Activated naive CD8-positive, alpha-beta T cell treated with anti-CD3 and anti-CD28 coated beads for 36 hours (primary cell): ENCODE measurements at regions not wholly inside any gene's neighbourhood (a gene's known extent, or its start where the extent isn't known, plus 50 kb on each side); places are given as distances from the start of the nearest gene placed in this dataset.
"Not testable (repeated sequence)": the region's sequence is repeated elsewhere in the genome, so short reads cannot be mapped to it uniquely, and the experiment has no call there.

Source experiments
- DNase-seq: peaks from one replicate; pipeline ENCODE4 v3.0.0; 2021
- H3K27ac Mint-ChIP-seq: one replicate; pipeline ENCODE4 v1.8.0; 2022; ENCODE audit warnings: mild to moderate bottlenecking, moderate library complexity, mixed read lengths
- H3K27me3 Mint-ChIP-seq: one replicate; pipeline ENCODE4 v1.8.0; 2022; ENCODE audit warnings: mild to moderate bottlenecking, mixed read lengths
- H3K36me3 Mint-ChIP-seq: one replicate; pipeline ENCODE4 v1.8.0; 2021; ENCODE audit warnings: mild to moderate bottlenecking, mixed read lengths
- H3K4me1 Mint-ChIP-seq: one replicate; pipeline ENCODE4 v1.8.0; 2021; ENCODE audit warnings: mixed read lengths
- H3K4me3 Mint-ChIP-seq: one replicate; pipeline ENCODE4 v1.8.0; 2022; ENCODE audit warnings: mild to moderate bottlenecking, moderate library complexity, mixed read lengths
- H3K9me3 Mint-ChIP-seq: one replicate; pipeline ENCODE4 v1.8.0; 2022; ENCODE audit warnings: mixed read lengths

- Mint-ChIP-seq H3K27me3 (no peaks in the 10 kb centered on the region), H3K36me3 (no peaks in the 10 kb centered on the region), H3K4me1 (no peaks in the 10 kb centered on the region), H3K9me3 (peaks cover 4% of the 10 kb centered on the region), H3K27ac (no peak overlapping the region), H3K4me3 (no peak overlapping the region)
- DNase-seq, result no peak
Observed at GRCh38 chr7:109622320-109622719, 1052.6 kb downstream of the DNAJB9 start.

GRCh38 chr7:109632890-109633289 is 1063.2 kb downstream of the DNAJB9 start:
- H3K36me3 Mint-ChIP-seq, H3K4me3 Mint-ChIP-seq, H3K27me3 Mint-ChIP-seq, H3K27ac Mint-ChIP-seq, DNase-seq, H3K4me1 Mint-ChIP-seq: not testable (repeated sequence)
- peaks cover 10% of the 10 kb centered on the region for H3K9me3 Mint-ChIP-seq

GRCh38 chr7:109635374-109635773 is 1065.7 kb downstream of the DNAJB9 start:
- Mint-ChIP-seq H3K4me1 (no peaks in the 10 kb centered on the region), H3K27me3 (no peaks in the 10 kb centered on the region), H3K27ac (no peak overlapping the region), H3K4me3 (no peak overlapping the region), H3K36me3 (no peaks in the 10 kb centered on the region), H3K9me3 (peaks cover 10% of the 10 kb centered on the region)
- no peak for DNase-seq

GRCh38 chr7:109637428-109637990 is 1067.8 kb downstream of the DNAJB9 start:
- Mint-ChIP-seq H3K4me3 (no peak overlapping the region), H3K4me1 (no peaks in the 10 kb centered on the region), H3K36me3 (no peaks in the 10 kb centered on the region), H3K27me3 (no peaks in the 10 kb centered on the region), H3K9me3 (peaks cover 6% of the 10 kb centered on the region), H3K27ac (no peak overlapping the region)
- no peak for DNase-seq

- no peaks in the 10 kb centered on the region for H3K9me3 Mint-ChIP-seq
- H3K4me3 Mint-ChIP-seq, result no peak overlapping the region
- H3K27me3 Mint-ChIP-seq, result no peaks in the 10 kb centered on the region
- DNase-seq, result no peak
- H3K4me1 Mint-ChIP-seq, result no peaks in the 10 kb centered on the region
- no peak overlapping the region for H3K27ac Mint-ChIP-seq
- H3K36me3 Mint-ChIP-seq, result no peaks in the 10 kb centered on the region
Observed at GRCh38 chr7:109638321-109638720, 1068.6 kb downstream of the DNAJB9 start.

- no peaks in the 10 kb centered on the region for H3K4me1 Mint-ChIP-seq
- no peaks in the 10 kb centered on the region for H3K36me3 Mint-ChIP-seq
- H3K27me3 Mint-ChIP-seq, result no peaks in the 10 kb centered on the region
- no peak overlapping the region for H3K4me3 Mint-ChIP-seq
- DNase-seq, result no peak
- H3K9me3 Mint-ChIP-seq, result no peaks in the 10 kb centered on the region
- H3K27ac Mint-ChIP-seq, result no peak overlapping the region
Observed at GRCh38 chr7:109639561-109639960, 1069.9 kb downstream of the DNAJB9 start.

GRCh38 chr7:109641445-109641844 is 1071.8 kb downstream of the DNAJB9 start:
- Mint-ChIP-seq H3K36me3 (no peaks in the 10 kb centered on the region), H3K4me1 (no peaks in the 10 kb centered on the region), H3K4me3 (no peak overlapping the region), H3K9me3 (peaks cover 1% of the 10 kb centered on the region), H3K27me3 (no peaks in the 10 kb centered on the region), H3K27ac (no peak overlapping the region)
- DNase-seq, result no peak

GRCh38 chr7:109646124-109646523 is 1076.5 kb downstream of the DNAJB9 start:
- no peak for DNase-seq
- Mint-ChIP-seq H3K4me1 (no peaks in the 10 kb centered on the region), H3K4me3 (no peak overlapping the region), H3K27ac (no peak overlapping the region), H3K27me3 (no peaks in the 10 kb centered on the region), H3K36me3 (no peaks in the 10 kb centered on the region), H3K9me3 (peaks cover 1% of the 10 kb centered on the region)

GRCh38 chr7:109646594-109646993 is 1076.9 kb downstream of the DNAJB9 start:
- H3K27me3 Mint-ChIP-seq, H3K4me3 Mint-ChIP-seq, DNase-seq, H3K4me1 Mint-ChIP-seq, H3K27ac Mint-ChIP-seq, H3K36me3 Mint-ChIP-seq, H3K9me3 Mint-ChIP-seq: not testable (repeated sequence)

GRCh38 chr7:109647263-109647662 is 1077.6 kb downstream of the DNAJB9 start:
- H3K4me1 Mint-ChIP-seq, H3K4me3 Mint-ChIP-seq, H3K36me3 Mint-ChIP-seq, H3K27ac Mint-ChIP-seq, H3K27me3 Mint-ChIP-seq, DNase-seq, H3K9me3 Mint-ChIP-seq: not testable (repeated sequence)

- Mint-ChIP-seq H3K36me3 (no peaks in the 10 kb centered on the region), H3K4me1 (no peaks in the 10 kb centered on the region), H3K27ac (no peak overlapping the region), H3K9me3 (no peaks in the 10 kb centered on the region), H3K27me3 (no peaks in the 10 kb centered on the region), H3K4me3 (no peak overlapping the region)
- no peak for DNase-seq
Observed at GRCh38 chr7:109659261-109659660, 1089.6 kb downstream of the DNAJB9 start.

GRCh38 chr7:109660401-109660800 is 1090.7 kb downstream of the DNAJB9 start:
- no peaks in the 10 kb centered on the region for H3K9me3 Mint-ChIP-seq
- no peaks in the 10 kb centered on the region for H3K27me3 Mint-ChIP-seq
- no peak for DNase-seq
- H3K27ac Mint-ChIP-seq, result no peak overlapping the region
- H3K4me1 Mint-ChIP-seq, result no peaks in the 10 kb centered on the region
- H3K36me3 Mint-ChIP-seq, result no peaks in the 10 kb centered on the region
- no peak overlapping the region for H3K4me3 Mint-ChIP-seq

- H3K27me3 Mint-ChIP-seq, result no peaks in the 10 kb centered on the region
- no peaks in the 10 kb centered on the region for H3K4me1 Mint-ChIP-seq
- H3K36me3 Mint-ChIP-seq, result no peaks in the 10 kb centered on the region
- no peak overlapping the region for H3K4me3 Mint-ChIP-seq
- no peak for DNase-seq
- H3K27ac Mint-ChIP-seq, result no peak overlapping the region
- no peaks in the 10 kb centered on the region for H3K9me3 Mint-ChIP-seq
Observed at GRCh38 chr7:109663806-109664205, 1094.1 kb downstream of the DNAJB9 start.

GRCh38 chr7:109687269-109687668 is 1117.6 kb downstream of the DNAJB9 start:
- not testable (repeated sequence) for H3K4me3 Mint-ChIP-seq, H3K27ac Mint-ChIP-seq, DNase-seq, H3K27me3 Mint-ChIP-seq, H3K9me3 Mint-ChIP-seq, H3K36me3 Mint-ChIP-seq, H3K4me1 Mint-ChIP-seq

GRCh38 chr7:109692613-109693012 is 1122.9 kb downstream of the DNAJB9 start:
- not testable (repeated sequence) for H3K27ac Mint-ChIP-seq, H3K27me3 Mint-ChIP-seq, H3K4me3 Mint-ChIP-seq, DNase-seq, H3K9me3 Mint-ChIP-seq, H3K36me3 Mint-ChIP-seq, H3K4me1 Mint-ChIP-seq

GRCh38 chr7:109694149-109695071 is 1124.7 kb downstream of the DNAJB9 start:
- H3K9me3 Mint-ChIP-seq, result peaks cover 3% of the 10 kb centered on the region

More at GRCh38 chr7:109694149-109695071, 1124.7 kb downstream of the DNAJB9 start:
- H3K4me1 Mint-ChIP-seq, result no peaks in the 10 kb centered on the region
- H3K27ac Mint-ChIP-seq, result no peak overlapping the region
- no peaks in the 10 kb centered on the region for H3K36me3 Mint-ChIP-seq
- H3K4me3 Mint-ChIP-seq, result no peak overlapping the region
- DNase-seq, result no peak
- H3K27me3 Mint-ChIP-seq, result no peaks in the 10 kb centered on the region
